Fibroblast of pulmonary artery (primary cell): ENCODE measurements at regions not wholly inside any gene's neighbourhood (a gene's known extent, or its start where the extent isn't known, plus 50 kb on each side); places are given as distances from the start of the nearest gene placed in this dataset.
"Not testable (repeated sequence)": the region's sequence is repeated elsewhere in the genome, so short reads cannot be mapped to it uniquely, and the experiment has no call there.

Experiments
- DNase-seq: peaks from one replicate; pipeline ENCODE4 v3.0.0-alpha.2; 2010; ENCODE audit warnings: low read depth
- H3K4me3 ChIP-seq: replicated peaks from 2 replicates; pipeline ENCODE4 v1.5.1; 2011; ENCODE audit warnings: low read depth, mild to moderate bottlenecking, control low read depth, low read length, moderate library complexity
- CTCF ChIP-seq: IDR thresholded peaks from 2 replicates; pipeline ENCODE4 v1.5.1; 2011; ENCODE audit warnings: mild to moderate bottlenecking, control low read depth, low read length, inconsistent platforms; ENCODE audit errors: missing control alignments

- no peak overlapping the region for H3K4me3 ChIP-seq
- TF ChIP-seq CTCF, result no peak
- peak; percentile 54 for DNase-seq
Observed at GRCh38 chr16:87033541-87034300, 283.5 kb downstream of the C16orf95 start.

- TF ChIP-seq CTCF, result no peak
- H3K4me3 ChIP-seq, result no peak overlapping the region
- no peak for DNase-seq
Observed at GRCh38 chr16:87034317-87034716, 282.9 kb downstream of the C16orf95 start.

- TF ChIP-seq CTCF, result no peak
- DNase-seq, result no peak
- no peak overlapping the region for H3K4me3 ChIP-seq
Observed at GRCh38 chr16:87035053-87035452, 282.1 kb downstream of the C16orf95 start.

- DNase-seq, result no peak
- TF ChIP-seq CTCF, result no peak
Observed at GRCh38 chr16:87037012-87037411, 280.2 kb downstream of the C16orf95 start.

GRCh38 chr16:87038528-87038927 lies 278.7 kb downstream of the C16orf95 start:
- not testable (repeated sequence) for DNase-seq, H3K4me3 ChIP-seq

More at GRCh38 chr16:87037012-87037411, 280.2 kb downstream of the C16orf95 start:
- no peak overlapping the region for H3K4me3 ChIP-seq

GRCh38 chr16:87040169-87041117 lies 276.7 kb downstream of the C16orf95 start:
- DNase-seq, result no peak
- TF ChIP-seq CTCF, result no peak
- no peak overlapping the region for H3K4me3 ChIP-seq

GRCh38 chr16:87041286-87041685 lies 275.9 kb downstream of the C16orf95 start:
- DNase-seq, result no peak
- TF ChIP-seq CTCF, result no peak
- H3K4me3 ChIP-seq, result no peak overlapping the region
